Endodermal cell (in vitro differentiated cells): ENCODE measurements at regions not wholly inside any gene's neighbourhood (a gene's known extent, or its start where the extent isn't known, plus 50 kb on each side); places are given as distances from the start of the nearest gene placed in this dataset.

ENCODE experiments used
- DNase-seq: peaks from one replicate; pipeline ENCODE4 v3.0.0-alpha.2; 2017
- H3K27ac ChIP-seq: 2 replicates; pipeline ENCODE4 v1.5.1; 2013; ENCODE audit warnings: mild to moderate bottlenecking, low read depth, low read length, moderate library complexity
- H3K27me3 ChIP-seq: 2 replicates; pipeline ENCODE4 v1.6.1; 2013; ENCODE audit warnings: mild to moderate bottlenecking, low read length, moderate library complexity; ENCODE audit not compliant: insufficient read depth, control insufficient read depth, poor library complexity, severe bottlenecking
- H3K36me3 ChIP-seq: 2 replicates; pipeline ENCODE4 v1.7.0; 2013; ENCODE audit warnings: mild to moderate bottlenecking, low read length, moderate library complexity; ENCODE audit not compliant: control insufficient read depth, insufficient read depth
- H3K4me1 ChIP-seq: one replicate; pipeline ENCODE4 v1.7.0; 2013; ENCODE audit warnings: low read length; ENCODE audit not compliant: control insufficient read depth, insufficient read depth
- H3K4me3 ChIP-seq: 2 replicates; pipeline ENCODE4 v1.5.1; 2013; ENCODE audit warnings: mild to moderate bottlenecking, low read length, moderate library complexity
- H3K9ac ChIP-seq: 2 replicates; pipeline ENCODE4 v1.6.1; 2013; ENCODE audit warnings: mild to moderate bottlenecking, low read length, moderate library complexity; ENCODE audit not compliant: poor library complexity, severe bottlenecking; ENCODE audit errors: extremely low read depth
- H3K9me3 ChIP-seq: 2 replicates; pipeline ENCODE4 v1.6.1; 2013; ENCODE audit warnings: mild to moderate bottlenecking, low read length, moderate library complexity; ENCODE audit not compliant: control insufficient read depth
- H3K27ac Mint-ChIP-seq: 2 replicates; pipeline ENCODE4 v1.8.0; 2020; ENCODE audit warnings: mixed read lengths
- H3K27me3 Mint-ChIP-seq: 2 replicates; pipeline ENCODE4 v1.8.0; 2021; ENCODE audit warnings: mild to moderate bottlenecking, mixed read lengths; ENCODE audit not compliant: insufficient read depth
- H3K36me3 Mint-ChIP-seq: 2 replicates; pipeline ENCODE4 v1.8.0; 2020; ENCODE audit warnings: low read depth, mixed read lengths
- H3K4me1 Mint-ChIP-seq: 2 replicates; pipeline ENCODE4 v1.8.0; 2020; ENCODE audit warnings: mixed read lengths
- H3K4me3 Mint-ChIP-seq: 2 replicates; pipeline ENCODE4 v1.8.0; 2020; ENCODE audit warnings: mild to moderate bottlenecking, moderate library complexity, mixed read lengths
- H3K9me3 Mint-ChIP-seq: 2 replicates; pipeline ENCODE4 v1.8.0; 2020; ENCODE audit warnings: mild to moderate bottlenecking, mixed read lengths
- WGBS, 2 experiments: methylation state at CpG; one replicate each; pipeline versions ENCODE4 v1.1.5 to v1.1.7; 2013; ENCODE audit warnings: missing lambda C conversion rate in 2 of 2, mixed read lengths in 1 of 2; ENCODE audit not compliant: insufficient coverage in 1 of 2, insufficient read length in 1 of 2; 5-methylcytosine and 5-hydroxymethylcytosine counted together
- TF ChIP-seq, protein P1 (sequence below): fragments of 200-600 bp; sonication (generic); conservative IDR thresholded peaks from 2 replicates; pipeline ENCODE4 v1.5.0; 2021; ENCODE audit warnings: antibody characterized with exemption, mild to moderate bottlenecking

DNA sequence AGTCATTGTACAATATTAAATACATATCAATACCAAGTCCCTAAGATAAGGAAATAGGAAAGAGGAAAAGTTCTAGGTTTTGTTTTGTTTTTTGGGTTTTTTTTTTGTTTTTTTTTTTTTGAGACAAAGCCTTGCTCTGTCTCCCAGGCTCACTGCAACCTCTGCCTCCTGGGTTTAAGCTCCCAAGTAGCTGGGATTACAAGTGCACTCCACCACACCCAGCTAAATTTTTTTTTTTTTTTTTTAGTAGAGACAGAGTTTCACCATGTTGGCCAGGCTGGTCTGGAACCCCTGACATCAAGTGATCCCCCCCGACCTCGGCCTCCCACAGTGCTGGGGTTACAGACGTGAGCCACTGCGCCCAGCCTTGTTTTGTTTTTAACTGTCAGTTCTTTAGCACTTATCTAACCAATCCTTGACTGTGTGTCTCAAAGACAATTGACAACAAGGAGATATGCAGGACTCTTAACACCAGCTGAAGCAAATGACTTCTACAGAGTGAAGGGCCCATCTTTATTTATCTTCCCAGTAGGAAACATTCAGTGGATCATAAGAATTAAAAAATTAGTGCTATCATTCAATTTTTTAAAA lies 100.0 kb upstream of the RAP2B start:
- H3K4me1 Mint-ChIP-seq: peaks cover 5% of the 10 kb centered on the region
- no peak overlapping the region for H3K27ac Mint-ChIP-seq
- DNase-seq: peak; percentile 61
- H3K27me3 Mint-ChIP-seq: no peaks in the 10 kb centered on the region
- H3K4me3 Mint-ChIP-seq: no peak overlapping the region
- H3K4me1 ChIP-seq: peaks cover 2% of the 10 kb centered on the region
- no peaks in the 10 kb centered on the region for H3K36me3 ChIP-seq
- no peaks in the 10 kb centered on the region for H3K9me3 ChIP-seq
- no peak overlapping the region for H3K9ac ChIP-seq
- no peaks in the 10 kb centered on the region for H3K9me3 Mint-ChIP-seq
- TF ChIP-seq, protein P1, sequence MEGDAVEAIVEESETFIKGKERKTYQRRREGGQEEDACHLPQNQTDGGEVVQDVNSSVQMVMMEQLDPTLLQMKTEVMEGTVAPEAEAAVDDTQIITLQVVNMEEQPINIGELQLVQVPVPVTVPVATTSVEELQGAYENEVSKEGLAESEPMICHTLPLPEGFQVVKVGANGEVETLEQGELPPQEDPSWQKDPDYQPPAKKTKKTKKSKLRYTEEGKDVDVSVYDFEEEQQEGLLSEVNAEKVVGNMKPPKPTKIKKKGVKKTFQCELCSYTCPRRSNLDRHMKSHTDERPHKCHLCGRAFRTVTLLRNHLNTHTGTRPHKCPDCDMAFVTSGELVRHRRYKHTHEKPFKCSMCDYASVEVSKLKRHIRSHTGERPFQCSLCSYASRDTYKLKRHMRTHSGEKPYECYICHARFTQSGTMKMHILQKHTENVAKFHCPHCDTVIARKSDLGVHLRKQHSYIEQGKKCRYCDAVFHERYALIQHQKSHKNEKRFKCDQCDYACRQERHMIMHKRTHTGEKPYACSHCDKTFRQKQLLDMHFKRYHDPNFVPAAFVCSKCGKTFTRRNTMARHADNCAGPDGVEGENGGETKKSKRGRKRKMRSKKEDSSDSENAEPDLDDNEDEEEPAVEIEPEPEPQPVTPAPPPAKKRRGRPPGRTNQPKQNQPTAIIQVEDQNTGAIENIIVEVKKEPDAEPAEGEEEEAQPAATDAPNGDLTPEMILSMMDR: no peak
- 51% methylated on average over 4 of the region's 4 CpGs; no CpG with 5 or more reads in 1 of the 2 experiments for WGBS, 2 experiments
- no peak overlapping the region for H3K27ac ChIP-seq
- no peak overlapping the region for H3K4me3 ChIP-seq
- no peaks in the 10 kb centered on the region for H3K36me3 Mint-ChIP-seq
- H3K27me3 ChIP-seq: no peaks in the 10 kb centered on the region

DNA sequence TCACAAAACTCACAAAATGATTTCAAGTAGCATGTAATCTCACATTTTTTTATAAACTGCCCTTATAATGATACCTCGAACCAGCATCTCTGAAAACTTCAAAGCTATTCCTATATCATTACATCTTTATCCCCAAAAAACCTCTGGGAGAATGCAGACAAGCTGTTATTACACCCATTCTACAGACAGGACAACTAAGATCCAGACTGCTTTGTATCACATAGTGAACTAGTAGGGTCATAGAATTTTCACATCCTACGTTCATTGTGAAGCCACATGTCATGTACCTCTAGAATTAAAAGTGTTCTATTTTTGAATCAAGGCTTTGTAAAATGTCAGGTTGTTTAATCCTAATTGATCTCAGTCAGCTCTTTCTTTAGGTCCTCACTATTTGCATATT lies 98.7 kb upstream of the RAP2B start:
- TF ChIP-seq, protein P1: no peak
- no peaks in the 10 kb centered on the region for H3K36me3 Mint-ChIP-seq
- no peak for DNase-seq

DNA sequence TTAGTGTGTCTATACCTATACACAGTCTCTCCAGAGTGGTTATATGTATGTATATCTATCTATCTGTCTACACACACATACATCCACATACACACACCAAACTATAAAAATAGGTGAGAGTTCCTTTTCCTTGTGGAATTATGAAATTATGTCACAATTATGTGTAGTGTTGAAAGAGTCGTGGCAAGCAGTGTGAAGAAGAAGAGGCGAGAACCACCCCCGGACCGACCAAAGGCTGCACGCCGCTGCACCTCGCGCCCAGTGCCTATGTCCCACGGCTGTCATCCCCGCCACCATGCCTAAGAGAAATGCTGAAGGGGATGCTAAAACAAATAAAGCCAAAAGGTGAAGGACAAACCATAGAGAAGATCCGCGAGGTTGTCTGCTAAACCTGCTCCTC lies 95.0 kb upstream of the RAP2B start:
- Histone ChIP-seq H3K27ac (no peak overlapping the region), H3K9me3 (no peaks in the 10 kb centered on the region), H3K27me3 (no peaks in the 10 kb centered on the region), H3K4me1 (no peaks in the 10 kb centered on the region), H3K36me3 (no peaks in the 10 kb centered on the region), H3K9ac (no peak overlapping the region), H3K4me3 (no peak overlapping the region)
- no peak overlapping the region for H3K27ac Mint-ChIP-seq
- H3K4me1 Mint-ChIP-seq: peaks cover 21% of the 10 kb centered on the region
- 93 to 95% methylated on average over 11 to 12 of the region's 12 CpGs for WGBS, 2 experiments
- H3K4me3 Mint-ChIP-seq: no peak overlapping the region
- no peaks in the 10 kb centered on the region for H3K36me3 Mint-ChIP-seq
- H3K27me3 Mint-ChIP-seq: no peaks in the 10 kb centered on the region
- no peak for DNase-seq
- TF ChIP-seq, protein P1: no peak
- no peaks in the 10 kb centered on the region for H3K9me3 Mint-ChIP-seq

More for the DNA sequence above, 98.7 kb upstream of the RAP2B start:
- Histone ChIP-seq H3K27me3 (no peaks in the 10 kb centered on the region), H3K9me3 (no peaks in the 10 kb centered on the region), H3K36me3 (no peaks in the 10 kb centered on the region), H3K4me1 (peaks cover 2% of the 10 kb centered on the region), H3K9ac (no peak overlapping the region), H3K4me3 (no peak overlapping the region), H3K27ac (no peak overlapping the region)
- Mint-ChIP-seq H3K27me3 (no peaks in the 10 kb centered on the region), H3K27ac (no peak overlapping the region), H3K9me3 (no peaks in the 10 kb centered on the region), H3K4me1 (peaks cover 13% of the 10 kb centered on the region), H3K4me3 (no peak overlapping the region)
- 17 to 77% methylated on average over 1 to 2 of the region's 2 CpGs for WGBS, 2 experiments
